CD4-positive, alpha-beta T cell treated with Interleukin-21 for 1 hour (primary cell): ENCODE measurements at regions not wholly inside any gene's neighbourhood (a gene's known extent, or its start where the extent isn't known, plus 50 kb on each side); places are given as distances from the start of the nearest gene placed in this dataset.

Experiments
- DNase-seq: peaks from one replicate; pipeline ENCODE4 v3.0.0-alpha.2; 2020

- DNase-seq: no peak
Observed at GRCh38 chr2:18244845-18245244, 315.6 kb downstream of the RDH14 start.

GRCh38 chr2:18243816-18244215, 316.6 kb downstream of the RDH14 start:
- no peak for DNase-seq

GRCh38 chr2:18242716-18243115, 317.7 kb downstream of the RDH14 start:
- no peak for DNase-seq

- DNase-seq: no peak
Observed at GRCh38 chr2:18238209-18238608, 322.2 kb downstream of the RDH14 start.

- no peak for DNase-seq
Observed at GRCh38 chr2:18237298-18237697, 323.2 kb downstream of the RDH14 start.

- DNase-seq: no peak
Observed at GRCh38 chr2:18232731-18233438, 327.6 kb downstream of the RDH14 start.

GRCh38 chr2:18230668-18231067, 329.8 kb downstream of the RDH14 start:
- no peak for DNase-seq

GRCh38 chr2:18219676-18220075, 340.8 kb downstream of the RDH14 start:
- no peak for DNase-seq

- DNase-seq: no peak
Observed at GRCh38 chr2:18218160-18218933, 339.9 kb downstream of the KCNS3 start.

- DNase-seq: no peak
Observed at GRCh38 chr2:18214936-18215335, 336.5 kb downstream of the KCNS3 start.

GRCh38 chr2:18213986-18214385, 335.5 kb downstream of the KCNS3 start:
- no peak for DNase-seq

- no peak for DNase-seq
Observed at GRCh38 chr2:18209934-18210639, 331.6 kb downstream of the KCNS3 start.

GRCh38 chr2:18208956-18209355, 330.5 kb downstream of the KCNS3 start:
- no peak for DNase-seq

- no peak for DNase-seq
Observed at GRCh38 chr2:18200771-18201170, 322.3 kb downstream of the KCNS3 start.

- DNase-seq: no peak
Observed at GRCh38 chr2:18198677-18199076, 320.2 kb downstream of the KCNS3 start.

- no peak for DNase-seq
Observed at GRCh38 chr2:18194161-18194560, 315.7 kb downstream of the KCNS3 start.

- DNase-seq: no peak
Observed at GRCh38 chr2:18186816-18187613, 308.5 kb downstream of the KCNS3 start.

- no peak for DNase-seq
Observed at GRCh38 chr2:18182861-18183260, 304.4 kb downstream of the KCNS3 start.

- no peak for DNase-seq
Observed at GRCh38 chr2:18180912-18181311, 302.4 kb downstream of the KCNS3 start.

- DNase-seq: no peak
Observed at GRCh38 chr2:18180031-18180610, 301.7 kb downstream of the KCNS3 start.

- peak; percentile 34 for DNase-seq
Observed at GRCh38 chr2:18178736-18179349, 300.4 kb downstream of the KCNS3 start.

GRCh38 chr2:18176679-18177215, 298.3 kb downstream of the KCNS3 start:
- DNase-seq: no peak
